Right forelimb (tissue), 1 donor: ENCODE measurements at regions not wholly inside any gene's neighbourhood (a gene's known extent, or its start where the extent isn't known, plus 50 kb on each side); places are given as distances from the start of the nearest gene placed in this dataset.
"Not testable (repeated sequence)": the region's sequence is repeated elsewhere in the genome, so short reads cannot be mapped to it uniquely, and the experiment has no call there.

Source experiments
- DNase-seq: peaks from one replicate; pipeline ENCODE4 v3.0.0-alpha.2; 2018

- DNase-seq = no peak
Measured at GRCh38 chr20:4465212-4465611, 216.1 kb upstream of the ADRA1D start.

- not testable (repeated sequence) for DNase-seq
Measured at GRCh38 chr20:4462801-4463200, 213.7 kb upstream of the ADRA1D start.

GRCh38 chr20:4459081-4459480 lies 210.0 kb upstream of the ADRA1D start:
- DNase-seq = no peak

- no peak for DNase-seq
Measured at GRCh38 chr20:4457566-4458543, 208.8 kb upstream of the ADRA1D start.

GRCh38 chr20:4455996-4456395 lies 206.9 kb upstream of the ADRA1D start:
- no peak for DNase-seq

GRCh38 chr20:4455301-4455701 lies 206.2 kb upstream of the ADRA1D start:
- no peak for DNase-seq

GRCh38 chr20:4454111-4454510 lies 205.0 kb upstream of the ADRA1D start:
- DNase-seq = no peak

- no peak for DNase-seq
Measured at GRCh38 chr20:4453359-4453758, 204.3 kb upstream of the ADRA1D start.

- no peak for DNase-seq
Measured at GRCh38 chr20:4451487-4452081, 202.5 kb upstream of the ADRA1D start.

GRCh38 chr20:4449957-4450715 lies 201.0 kb upstream of the ADRA1D start:
- no peak for DNase-seq

- DNase-seq = no peak
Measured at GRCh38 chr20:4445784-4446183, 196.7 kb upstream of the ADRA1D start.

GRCh38 chr20:4445331-4445730 lies 196.2 kb upstream of the ADRA1D start:
- DNase-seq = no peak

GRCh38 chr20:4444404-4444803 lies 195.3 kb upstream of the ADRA1D start:
- DNase-seq = no peak

- no peak for DNase-seq
Measured at GRCh38 chr20:4443016-4443415, 193.9 kb upstream of the ADRA1D start.

GRCh38 chr20:4441871-4442270 lies 192.8 kb upstream of the ADRA1D start:
- no peak for DNase-seq

- no peak for DNase-seq
Measured at GRCh38 chr20:4441191-4441590, 192.1 kb upstream of the ADRA1D start.

- DNase-seq = no peak
Measured at GRCh38 chr20:4439461-4439860, 190.4 kb upstream of the ADRA1D start.

- DNase-seq = no peak
Measured at GRCh38 chr20:4437131-4437530, 188.0 kb upstream of the ADRA1D start.

- no peak for DNase-seq
Measured at GRCh38 chr20:4435671-4436455, 186.8 kb upstream of the ADRA1D start.

- no peak for DNase-seq
Measured at GRCh38 chr20:4435225-4435624, 186.1 kb upstream of the ADRA1D start.

- no peak for DNase-seq
Measured at GRCh38 chr20:4434681-4435080, 185.6 kb upstream of the ADRA1D start.

GRCh38 chr20:4431446-4431845 lies 182.4 kb upstream of the ADRA1D start:
- DNase-seq = no peak

- DNase-seq = not testable (repeated sequence)
Measured at GRCh38 chr20:4430826-4431225, 181.7 kb upstream of the ADRA1D start.
